ENCODE measurements at regions not wholly inside any gene's neighbourhood (a gene's known extent, or its start where the extent isn't known, plus 50 kb on each side); places are given as distances from the start of the nearest gene placed in this dataset.

DNA sequence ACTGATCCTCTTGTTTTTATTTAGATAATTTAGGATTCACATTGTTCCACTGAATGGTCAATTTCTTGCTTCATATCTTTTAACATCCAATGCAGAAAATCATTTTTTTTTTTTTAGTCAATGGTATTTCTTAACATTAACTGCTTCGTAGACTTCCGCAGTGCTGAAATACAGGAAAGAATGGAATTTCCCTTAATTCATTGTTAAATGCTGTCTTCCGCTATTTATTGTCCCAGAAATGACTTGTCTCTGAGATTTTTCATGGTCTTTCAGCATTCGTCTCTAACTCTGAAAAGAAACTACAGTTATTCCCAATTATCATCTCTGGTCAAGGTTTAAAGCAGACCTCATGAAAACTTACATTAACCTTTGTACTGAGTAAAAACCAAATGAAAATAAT, 1029.1 kb upstream of the MANEA start:
- TF ChIP-seq TCF12 (IDR thresholded peaks at IDR 0.05; ENCODE audit: low read depth) (no peak), CREB1 (IDR thresholded peaks at IDR 0.05; ENCODE audit: low read depth) (no peak), TEAD4 (IDR thresholded peaks at IDR 0.05) (no peak), NFIC (IDR thresholded peaks at IDR 0.05) (no peak)
- TF ChIP-seq, protein P1, sequence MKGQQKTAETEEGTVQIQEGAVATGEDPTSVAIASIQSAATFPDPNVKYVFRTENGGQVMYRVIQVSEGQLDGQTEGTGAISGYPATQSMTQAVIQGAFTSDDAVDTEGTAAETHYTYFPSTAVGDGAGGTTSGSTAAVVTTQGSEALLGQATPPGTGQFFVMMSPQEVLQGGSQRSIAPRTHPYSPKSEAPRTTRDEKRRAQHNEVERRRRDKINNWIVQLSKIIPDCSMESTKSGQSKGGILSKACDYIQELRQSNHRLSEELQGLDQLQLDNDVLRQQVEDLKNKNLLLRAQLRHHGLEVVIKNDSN (IDR thresholded peaks at IDR 0.05), result no peak
- TF ChIP-seq, protein P2, sequence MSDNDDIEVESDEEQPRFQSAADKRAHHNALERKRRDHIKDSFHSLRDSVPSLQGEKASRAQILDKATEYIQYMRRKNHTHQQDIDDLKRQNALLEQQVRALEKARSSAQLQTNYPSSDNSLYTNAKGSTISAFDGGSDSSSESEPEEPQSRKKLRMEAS (IDR thresholded peaks at IDR 0.05), result no peak

DNA sequence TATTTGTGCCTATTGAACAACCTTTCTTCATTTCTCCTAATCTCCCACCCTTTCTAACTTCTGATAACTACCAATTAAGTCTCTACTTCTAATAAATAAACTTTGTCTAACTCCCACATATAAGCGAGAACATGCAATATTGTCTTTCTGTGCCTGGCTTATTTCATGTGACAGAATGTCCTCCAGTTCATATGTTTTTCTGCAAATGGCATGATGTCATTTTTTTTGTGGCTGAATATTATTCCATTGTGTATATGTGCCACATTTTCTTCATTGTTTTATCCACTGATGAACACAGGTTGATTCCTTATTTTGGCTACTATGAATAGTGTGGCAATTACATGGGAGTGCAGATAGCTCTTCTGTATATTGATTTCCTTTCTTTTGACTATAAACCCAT, 1041.5 kb upstream of the MANEA start:
- TF ChIP-seq FOXM1 (IDR thresholded peaks at IDR 0.05; ENCODE audit: borderline replicate concordance, low read depth) (no peak), TAF1 (IDR thresholded peaks at IDR 0.05; ENCODE audit: low read depth) (no peak), CEBPB (IDR thresholded peaks at IDR 0.05) (no peak)

- TF ChIP-seq, protein P2 (IDR thresholded peaks at IDR 0.05), result no peak
- TF ChIP-seq EP300 (IDR thresholded peaks at IDR 0.05; ENCODE audit: borderline replicate concordance), result no peak
- no peak for TF ChIP-seq CREB1 (IDR thresholded peaks at IDR 0.05; ENCODE audit: low read depth)
- TF ChIP-seq, protein P1 (IDR thresholded peaks at IDR 0.05), result no peak
- TF ChIP-seq TCF12 (IDR thresholded peaks at IDR 0.05; ENCODE audit: low read depth), result no peak
- TF ChIP-seq EGR1 (IDR thresholded peaks at IDR 0.05), result no peak
- no peak for TF ChIP-seq RAD21 (IDR thresholded peaks at IDR 0.05; ENCODE audit: low read depth)
- no peak for TF ChIP-seq FOXM1 (IDR thresholded peaks at IDR 0.05; ENCODE audit: borderline replicate concordance, low read depth)
- no peak for TF ChIP-seq ZBTB7A (IDR thresholded peaks at IDR 0.05; ENCODE audit: low read depth)
- no peak for TF ChIP-seq TAF1 (IDR thresholded peaks at IDR 0.05; ENCODE audit: low read depth)
- TF ChIP-seq CEBPB (IDR thresholded peaks at IDR 0.05), result no peak
- no peak for TF ChIP-seq YY1 (IDR thresholded peaks at IDR 0.05; ENCODE audit: low read depth)
- TF ChIP-seq NFIC (IDR thresholded peaks at IDR 0.05), result no peak
- TF ChIP-seq, protein P3, sequence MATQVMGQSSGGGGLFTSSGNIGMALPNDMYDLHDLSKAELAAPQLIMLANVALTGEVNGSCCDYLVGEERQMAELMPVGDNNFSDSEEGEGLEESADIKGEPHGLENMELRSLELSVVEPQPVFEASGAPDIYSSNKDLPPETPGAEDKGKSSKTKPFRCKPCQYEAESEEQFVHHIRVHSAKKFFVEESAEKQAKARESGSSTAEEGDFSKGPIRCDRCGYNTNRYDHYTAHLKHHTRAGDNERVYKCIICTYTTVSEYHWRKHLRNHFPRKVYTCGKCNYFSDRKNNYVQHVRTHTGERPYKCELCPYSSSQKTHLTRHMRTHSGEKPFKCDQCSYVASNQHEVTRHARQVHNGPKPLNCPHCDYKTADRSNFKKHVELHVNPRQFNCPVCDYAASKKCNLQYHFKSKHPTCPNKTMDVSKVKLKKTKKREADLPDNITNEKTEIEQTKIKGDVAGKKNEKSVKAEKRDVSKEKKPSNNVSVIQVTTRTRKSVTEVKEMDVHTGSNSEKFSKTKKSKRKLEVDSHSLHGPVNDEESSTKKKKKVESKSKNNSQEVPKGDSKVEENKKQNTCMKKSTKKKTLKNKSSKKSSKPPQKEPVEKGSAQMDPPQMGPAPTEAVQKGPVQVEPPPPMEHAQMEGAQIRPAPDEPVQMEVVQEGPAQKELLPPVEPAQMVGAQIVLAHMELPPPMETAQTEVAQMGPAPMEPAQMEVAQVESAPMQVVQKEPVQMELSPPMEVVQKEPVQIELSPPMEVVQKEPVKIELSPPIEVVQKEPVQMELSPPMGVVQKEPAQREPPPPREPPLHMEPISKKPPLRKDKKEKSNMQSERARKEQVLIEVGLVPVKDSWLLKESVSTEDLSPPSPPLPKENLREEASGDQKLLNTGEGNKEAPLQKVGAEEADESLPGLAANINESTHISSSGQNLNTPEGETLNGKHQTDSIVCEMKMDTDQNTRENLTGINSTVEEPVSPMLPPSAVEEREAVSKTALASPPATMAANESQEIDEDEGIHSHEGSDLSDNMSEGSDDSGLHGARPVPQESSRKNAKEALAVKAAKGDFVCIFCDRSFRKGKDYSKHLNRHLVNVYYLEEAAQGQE (IDR thresholded peaks at IDR 0.05; ENCODE audit: low read depth), result no peak
- TF ChIP-seq TEAD4 (IDR thresholded peaks at IDR 0.05), result no peak
Observed at GRCh38 chr6:94511502-94512088, 1065.7 kb upstream of the MANEA start.

- TF ChIP-seq TEAD4 (IDR thresholded peaks at IDR 0.05) (no peak), EGR1 (IDR thresholded peaks at IDR 0.05) (no peak), TAF1 (IDR thresholded peaks at IDR 0.05; ENCODE audit: low read depth) (no peak), RAD21 (IDR thresholded peaks at IDR 0.05; ENCODE audit: low read depth) (no peak), NFIC (IDR thresholded peaks at IDR 0.05) (no peak), FOXM1 (IDR thresholded peaks at IDR 0.05; ENCODE audit: borderline replicate concordance, low read depth) (no peak), EP300 (IDR thresholded peaks at IDR 0.05; ENCODE audit: borderline replicate concordance) (no peak), CREB1 (IDR thresholded peaks at IDR 0.05; ENCODE audit: low read depth) (no peak), ZBTB7A (IDR thresholded peaks at IDR 0.05; ENCODE audit: low read depth) (no peak), TCF12 (IDR thresholded peaks at IDR 0.05; ENCODE audit: low read depth) (no peak), YY1 (IDR thresholded peaks at IDR 0.05; ENCODE audit: low read depth) (no peak), CEBPB (IDR thresholded peaks at IDR 0.05) (no peak)
- TF ChIP-seq, protein P3 (IDR thresholded peaks at IDR 0.05; ENCODE audit: low read depth), result no peak
- TF ChIP-seq, protein P1 (IDR thresholded peaks at IDR 0.05), result no peak
- TF ChIP-seq, protein P2 (IDR thresholded peaks at IDR 0.05), result no peak
Observed at GRCh38 chr6:94510877-94511276, 1066.5 kb upstream of the MANEA start.

- TF ChIP-seq CEBPB (IDR thresholded peaks at IDR 0.05) (no peak), CREB1 (IDR thresholded peaks at IDR 0.05; ENCODE audit: low read depth) (no peak), TCF12 (IDR thresholded peaks at IDR 0.05; ENCODE audit: low read depth) (no peak), EP300 (IDR thresholded peaks at IDR 0.05; ENCODE audit: borderline replicate concordance) (no peak), EGR1 (IDR thresholded peaks at IDR 0.05) (no peak), TAF1 (IDR thresholded peaks at IDR 0.05; ENCODE audit: low read depth) (no peak), YY1 (IDR thresholded peaks at IDR 0.05; ENCODE audit: low read depth) (no peak), NFIC (IDR thresholded peaks at IDR 0.05) (no peak), RAD21 (IDR thresholded peaks at IDR 0.05; ENCODE audit: low read depth) (no peak), ZBTB7A (IDR thresholded peaks at IDR 0.05; ENCODE audit: low read depth) (no peak), FOXM1 (IDR thresholded peaks at IDR 0.05; ENCODE audit: borderline replicate concordance, low read depth) (no peak), TEAD4 (IDR thresholded peaks at IDR 0.05) (no peak)
- TF ChIP-seq, protein P1 (IDR thresholded peaks at IDR 0.05), result no peak
- TF ChIP-seq, protein P2 (IDR thresholded peaks at IDR 0.05), result no peak
- TF ChIP-seq, protein P3 (IDR thresholded peaks at IDR 0.05; ENCODE audit: low read depth), result no peak
Observed at GRCh38 chr6:94501516-94501915, 1075.8 kb upstream of the MANEA start.
